ENCODE measurements at regions not wholly inside any gene's neighbourhood (a gene's known extent, or its start where the extent isn't known, plus 50 kb on each side); places are given as distances from the start of the nearest gene placed in this dataset.

DNA sequence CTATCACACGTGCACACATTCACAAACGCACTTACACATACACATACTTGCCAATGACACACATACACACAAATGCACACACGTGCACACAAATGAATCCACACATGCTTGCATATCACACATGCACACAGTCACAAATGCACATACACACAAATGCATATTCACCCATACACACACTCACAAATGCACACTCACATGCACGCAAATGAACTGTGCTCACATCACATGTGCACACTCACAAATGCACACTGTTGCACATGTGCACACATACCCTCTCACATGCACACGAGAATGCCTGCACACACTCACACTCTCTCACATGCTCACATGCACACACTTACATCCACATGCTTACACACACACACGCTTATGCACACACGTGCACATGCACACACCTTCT is 368.1 kb downstream of the EIPR1 start:
- TF ChIP-seq, protein P1, sequence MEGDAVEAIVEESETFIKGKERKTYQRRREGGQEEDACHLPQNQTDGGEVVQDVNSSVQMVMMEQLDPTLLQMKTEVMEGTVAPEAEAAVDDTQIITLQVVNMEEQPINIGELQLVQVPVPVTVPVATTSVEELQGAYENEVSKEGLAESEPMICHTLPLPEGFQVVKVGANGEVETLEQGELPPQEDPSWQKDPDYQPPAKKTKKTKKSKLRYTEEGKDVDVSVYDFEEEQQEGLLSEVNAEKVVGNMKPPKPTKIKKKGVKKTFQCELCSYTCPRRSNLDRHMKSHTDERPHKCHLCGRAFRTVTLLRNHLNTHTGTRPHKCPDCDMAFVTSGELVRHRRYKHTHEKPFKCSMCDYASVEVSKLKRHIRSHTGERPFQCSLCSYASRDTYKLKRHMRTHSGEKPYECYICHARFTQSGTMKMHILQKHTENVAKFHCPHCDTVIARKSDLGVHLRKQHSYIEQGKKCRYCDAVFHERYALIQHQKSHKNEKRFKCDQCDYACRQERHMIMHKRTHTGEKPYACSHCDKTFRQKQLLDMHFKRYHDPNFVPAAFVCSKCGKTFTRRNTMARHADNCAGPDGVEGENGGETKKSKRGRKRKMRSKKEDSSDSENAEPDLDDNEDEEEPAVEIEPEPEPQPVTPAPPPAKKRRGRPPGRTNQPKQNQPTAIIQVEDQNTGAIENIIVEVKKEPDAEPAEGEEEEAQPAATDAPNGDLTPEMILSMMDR (IDR thresholded peaks at IDR 0.05): no peak
- no peak for TF ChIP-seq EZH2phosphoT487 (IDR thresholded peaks at IDR 0.05)
- no peak for TF ChIP-seq EZH2 (IDR thresholded peaks at IDR 0.05)
